B cell (primary cell): ENCODE measurements at regions not wholly inside any gene's neighbourhood (a gene's known extent, or its start where the extent isn't known, plus 50 kb on each side); places are given as distances from the start of the nearest gene placed in this dataset.

Experiments
- CTCF ChIP-seq: fragments of 200-600 bp; IDR thresholded peaks from one replicate; pipeline ENCODE4 v1.8.0; 2022; ENCODE audit warnings: antibody characterized with exemption, mild to moderate bottlenecking
- EZH2 ChIP-seq: IDR thresholded peaks from 2 replicates; pipeline ENCODE4 v1.6.1; 2012; ENCODE audit warnings: borderline replicate concordance, low read depth, mild to moderate bottlenecking, moderate library complexity, low read length; ENCODE audit not compliant: insufficient read depth, poor library complexity, severe bottlenecking

GRCh38 chr1:208562151-208562960, 318.2 kb upstream of the PLXNA2 start:
- no peak for TF ChIP-seq CTCF
- no peak for TF ChIP-seq EZH2
